NCI-H748 (cell line): ENCODE measurements at regions not wholly inside any gene's neighbourhood (a gene's known extent, or its start where the extent isn't known, plus 50 kb on each side); places are given as distances from the start of the nearest gene placed in this dataset.

ENCODE experiments used
- DNase-seq: peaks from one replicate; lab custom pipeline; 2025; ENCODE audit not compliant: unreplicated experiment; lab: John Stamatoyannopoulos, UW

DNA sequence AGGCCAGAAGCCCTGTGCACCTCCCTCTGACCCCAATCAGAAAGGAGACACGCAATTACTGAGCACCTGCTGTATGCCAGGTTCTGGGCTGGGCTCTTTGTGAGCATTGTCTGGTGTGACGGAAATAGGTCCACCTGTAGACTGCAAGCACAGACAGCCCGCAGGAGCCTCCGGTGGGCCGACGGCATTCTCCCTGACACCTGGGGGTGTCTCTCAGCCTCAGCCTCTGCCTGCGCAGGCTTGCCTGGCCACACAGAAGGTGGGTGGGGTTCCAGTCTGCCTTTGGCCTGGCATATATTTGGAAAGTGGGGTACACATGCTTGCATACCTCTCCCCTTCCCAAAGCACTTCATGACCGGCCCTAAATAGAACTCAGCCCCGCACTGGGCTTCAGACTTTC, 129.3 kb downstream of the BUD13 start:
- no peak for DNase-seq

DNA sequence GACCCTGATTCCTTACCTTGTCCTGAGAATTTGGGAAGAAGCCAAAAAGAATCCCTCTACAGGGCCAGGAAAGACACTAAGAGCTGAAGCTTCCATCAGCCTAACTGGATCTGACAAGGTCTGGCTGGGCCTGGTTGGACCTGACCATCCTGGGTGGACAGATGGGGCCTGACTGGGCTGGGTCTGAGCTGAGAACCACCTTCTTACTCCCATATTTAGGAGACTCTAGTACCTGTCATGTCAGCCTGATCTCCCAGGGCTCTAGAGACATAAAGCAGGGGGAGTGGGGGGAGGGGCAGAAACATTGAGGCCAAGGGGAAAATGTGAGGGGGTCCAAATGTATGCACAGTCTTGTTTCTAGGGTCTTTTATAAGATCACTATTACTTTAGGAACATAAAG, 129.9 kb downstream of the BUD13 start:
- DNase-seq = no peak

DNA sequence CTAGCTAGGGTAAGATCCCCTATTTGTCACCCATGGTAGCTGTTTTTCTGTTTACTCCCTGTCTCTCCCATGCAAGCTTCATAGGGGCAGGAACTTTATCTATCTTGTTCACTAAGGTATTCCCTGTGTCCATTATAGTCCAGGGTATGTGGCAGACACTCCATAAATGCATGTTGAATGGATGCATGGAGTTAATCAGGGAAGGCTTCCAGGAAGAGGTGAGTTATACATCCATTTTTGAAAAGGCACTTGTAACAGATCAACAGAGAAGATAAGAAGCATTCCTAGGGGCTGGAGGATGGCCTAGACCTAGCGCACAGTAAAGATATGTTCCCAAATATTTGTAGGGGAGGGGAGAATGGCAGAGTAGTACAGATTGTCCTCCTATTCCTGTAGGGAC, 130.3 kb downstream of the BUD13 start:
- DNase-seq = no peak

DNA sequence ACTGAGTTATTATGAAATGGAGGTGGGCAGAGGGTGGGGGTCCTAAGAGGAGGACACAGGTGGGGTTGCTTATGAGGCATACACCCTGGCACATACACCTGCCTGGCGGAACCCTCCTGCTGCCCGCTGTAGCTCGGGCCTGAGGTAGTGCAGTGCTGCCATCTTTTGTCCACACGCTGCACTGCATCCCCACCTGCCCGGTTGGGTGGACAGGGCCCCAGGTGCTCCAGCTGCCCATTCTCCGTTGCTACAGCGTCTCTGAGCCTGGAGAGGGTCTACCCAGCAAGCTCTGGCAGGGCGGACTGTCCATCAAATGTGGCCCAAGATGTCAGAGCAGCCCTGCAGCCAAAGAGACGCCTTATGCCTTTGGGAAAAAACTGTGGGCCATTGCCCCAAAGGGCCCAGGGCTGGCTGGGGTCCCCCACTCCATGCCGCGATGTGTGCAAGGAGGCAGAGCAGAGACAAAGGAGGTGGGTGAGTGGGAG, 131.2 kb downstream of the BUD13 start:
- peak; percentile 76 for DNase-seq

DNA sequence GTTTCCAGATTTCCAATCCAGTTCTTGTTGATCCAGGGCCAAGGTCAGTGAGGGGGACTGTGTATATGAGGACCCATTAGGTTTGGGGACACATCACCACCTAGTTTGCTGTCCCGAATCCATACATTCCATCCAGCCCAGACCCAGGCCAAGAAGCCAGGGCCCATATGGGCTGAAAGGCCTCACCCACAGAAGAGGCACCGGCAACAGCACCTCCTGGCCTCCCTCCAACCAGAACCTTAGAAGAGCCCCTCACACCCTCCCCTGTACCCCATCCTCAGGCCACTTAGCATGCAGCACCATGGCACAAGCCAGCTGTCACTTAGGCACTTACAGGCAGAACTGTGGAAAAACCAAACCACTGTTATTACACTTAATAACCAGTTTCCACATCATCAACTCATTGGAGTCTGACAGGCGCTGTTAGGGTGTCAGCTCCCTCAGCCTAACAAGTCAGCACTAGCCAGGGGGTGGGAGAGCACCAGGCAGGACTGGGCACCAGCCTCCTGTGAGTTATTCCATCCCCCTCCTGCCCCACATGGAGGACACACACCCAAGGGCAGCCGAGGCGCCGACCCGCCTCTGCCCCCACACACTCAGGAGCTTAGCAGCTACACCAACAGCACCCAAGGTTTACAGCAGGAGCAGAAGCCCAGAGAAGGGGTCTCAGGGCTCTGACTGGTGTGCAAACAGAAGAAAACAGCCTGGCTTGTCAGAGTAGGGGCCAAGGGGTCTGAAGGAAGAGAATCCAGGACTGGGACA, 132.0 kb downstream of the BUD13 start:
- no peak for DNase-seq

DNA sequence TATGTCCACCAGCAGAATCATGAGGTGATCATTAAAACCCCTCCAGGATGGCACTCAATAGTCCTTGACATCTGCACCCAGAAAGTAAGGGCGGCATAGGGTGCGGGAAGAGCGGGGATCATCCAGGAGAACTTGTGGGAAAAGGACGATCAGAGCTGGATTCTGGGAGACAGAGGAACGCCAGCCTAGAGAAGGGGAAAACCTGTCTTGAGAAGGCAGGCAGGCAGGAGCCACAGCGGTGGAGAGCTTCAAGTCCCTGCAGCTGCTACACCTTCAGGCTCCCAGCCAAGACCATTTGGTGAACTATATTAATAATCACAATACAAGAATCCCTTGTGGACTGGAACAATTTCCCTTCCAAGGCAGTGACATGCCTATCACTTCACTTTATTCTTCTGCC, 134.3 kb downstream of the BUD13 start:
- DNase-seq = no peak

DNA sequence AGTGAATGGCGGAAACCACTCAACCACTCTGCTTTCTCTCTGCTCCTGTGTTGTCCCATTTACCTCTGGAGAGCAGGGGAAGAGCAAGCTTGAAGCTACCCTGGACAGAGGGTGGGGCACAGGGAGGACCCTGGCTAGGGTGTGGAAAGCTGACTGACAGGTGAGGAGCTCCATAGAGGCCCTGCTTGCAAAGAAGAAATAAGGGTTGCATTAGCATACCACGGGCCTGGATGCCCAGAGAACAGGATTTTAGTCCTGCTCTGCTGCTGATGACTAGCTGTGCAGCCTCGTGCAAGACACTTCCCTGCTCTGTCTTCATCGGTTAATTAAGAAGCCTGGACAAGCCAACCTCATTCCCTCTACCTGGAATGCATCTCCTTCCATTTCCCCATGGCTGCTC, 135.0 kb downstream of the BUD13 start:
- peak; percentile 33 for DNase-seq

DNA sequence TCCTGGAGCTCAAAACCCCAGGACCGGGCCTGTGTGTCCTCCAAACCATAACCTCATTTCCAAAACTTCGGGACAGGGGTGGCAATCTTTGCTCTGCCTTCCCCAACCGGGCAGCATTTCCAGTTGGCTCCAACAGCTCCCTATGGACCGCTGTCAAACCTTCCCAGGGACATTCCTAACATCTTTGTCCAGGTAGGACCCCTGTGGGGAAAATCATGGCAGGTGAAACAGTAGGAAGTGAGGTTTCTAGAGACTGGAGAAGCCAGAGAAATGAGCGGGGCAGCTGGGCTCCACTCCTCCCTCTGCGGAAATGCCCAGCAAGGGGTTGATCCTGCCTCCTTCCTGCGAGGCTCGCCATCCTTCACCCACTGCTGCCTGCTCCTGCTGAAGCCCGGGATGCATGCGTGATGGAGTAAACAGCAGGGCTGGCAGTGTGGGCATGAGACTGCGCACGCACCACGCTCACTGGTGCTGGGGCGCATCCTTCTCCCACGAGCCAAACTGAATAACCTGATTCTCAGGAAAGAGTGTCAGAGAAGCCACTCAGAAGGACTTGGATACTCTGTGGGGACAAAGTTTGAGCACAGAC, 136.4 kb downstream of the BUD13 start:
- DNase-seq = no peak

DNA sequence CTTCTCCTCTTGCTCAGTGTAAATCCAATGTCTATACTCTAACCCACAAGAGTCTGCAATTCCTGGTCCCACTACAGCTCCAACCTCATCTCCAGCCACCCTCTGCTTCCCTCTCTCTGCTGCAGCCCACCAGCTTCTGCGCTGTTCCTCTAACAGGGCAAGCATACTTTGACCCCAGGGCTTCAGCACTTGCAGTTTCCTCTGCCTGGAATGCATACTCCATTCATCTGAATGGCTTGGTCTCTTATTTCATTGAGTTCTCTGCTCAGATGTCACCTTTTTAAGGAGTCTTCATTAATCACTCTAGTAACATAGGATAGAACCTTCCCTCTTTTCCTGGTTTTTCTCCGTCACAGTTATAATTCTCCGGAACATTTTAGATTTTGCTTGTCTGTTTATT, 141.6 kb downstream of the BUD13 start:
- DNase-seq = no peak

DNA sequence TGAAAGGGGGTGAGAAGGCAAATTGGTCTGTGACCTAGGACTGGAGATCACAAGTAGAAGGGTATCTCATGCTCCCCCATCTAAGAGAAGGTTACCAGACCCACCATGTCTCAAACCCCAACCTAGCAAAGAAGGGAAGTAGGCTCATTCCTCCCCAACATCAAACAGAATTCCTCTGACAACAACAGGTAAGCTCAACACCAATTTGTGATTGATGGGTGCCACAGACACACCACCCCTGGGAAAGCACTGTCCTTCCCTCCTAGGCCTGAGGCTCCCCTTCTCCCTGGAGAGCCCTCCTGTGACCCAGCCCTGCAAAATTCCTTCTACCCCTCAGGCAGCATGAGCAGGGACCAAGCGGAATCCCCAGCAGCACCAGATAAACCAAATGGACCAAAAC, 154.3 kb downstream of the BUD13 start:
- no peak for DNase-seq

DNA sequence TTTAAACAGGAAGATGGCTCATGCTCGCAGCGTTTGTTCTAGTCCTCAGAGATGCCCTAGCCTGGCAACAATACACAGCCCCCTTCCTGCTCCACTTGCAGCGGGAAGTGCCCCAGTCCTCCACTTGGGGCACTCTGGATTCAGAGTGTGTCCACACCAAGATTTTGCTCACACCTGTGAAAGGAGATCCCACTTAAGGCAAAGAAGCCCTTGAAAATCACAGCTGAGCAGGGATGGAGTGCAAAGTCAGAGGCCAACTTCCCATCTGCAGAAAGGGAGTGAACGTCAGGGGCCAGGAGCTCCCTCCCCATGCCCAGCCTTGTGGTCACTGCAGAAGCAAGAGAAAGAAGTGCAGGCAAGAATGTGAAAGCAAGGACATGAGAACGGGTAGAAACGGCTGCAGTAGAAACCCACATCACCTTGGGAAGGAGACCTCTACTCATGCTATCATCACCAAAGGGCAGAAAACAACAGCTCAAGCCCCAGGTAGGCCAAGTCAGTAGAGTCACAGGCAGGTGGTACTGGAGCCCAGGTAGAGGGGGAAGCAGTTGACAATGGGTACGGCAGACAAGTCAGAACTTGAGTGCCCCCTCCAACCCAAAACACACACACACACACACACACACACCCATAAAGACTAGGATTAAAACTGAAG, 157.4 kb downstream of the BUD13 start:
- DNase-seq = no peak

DNA sequence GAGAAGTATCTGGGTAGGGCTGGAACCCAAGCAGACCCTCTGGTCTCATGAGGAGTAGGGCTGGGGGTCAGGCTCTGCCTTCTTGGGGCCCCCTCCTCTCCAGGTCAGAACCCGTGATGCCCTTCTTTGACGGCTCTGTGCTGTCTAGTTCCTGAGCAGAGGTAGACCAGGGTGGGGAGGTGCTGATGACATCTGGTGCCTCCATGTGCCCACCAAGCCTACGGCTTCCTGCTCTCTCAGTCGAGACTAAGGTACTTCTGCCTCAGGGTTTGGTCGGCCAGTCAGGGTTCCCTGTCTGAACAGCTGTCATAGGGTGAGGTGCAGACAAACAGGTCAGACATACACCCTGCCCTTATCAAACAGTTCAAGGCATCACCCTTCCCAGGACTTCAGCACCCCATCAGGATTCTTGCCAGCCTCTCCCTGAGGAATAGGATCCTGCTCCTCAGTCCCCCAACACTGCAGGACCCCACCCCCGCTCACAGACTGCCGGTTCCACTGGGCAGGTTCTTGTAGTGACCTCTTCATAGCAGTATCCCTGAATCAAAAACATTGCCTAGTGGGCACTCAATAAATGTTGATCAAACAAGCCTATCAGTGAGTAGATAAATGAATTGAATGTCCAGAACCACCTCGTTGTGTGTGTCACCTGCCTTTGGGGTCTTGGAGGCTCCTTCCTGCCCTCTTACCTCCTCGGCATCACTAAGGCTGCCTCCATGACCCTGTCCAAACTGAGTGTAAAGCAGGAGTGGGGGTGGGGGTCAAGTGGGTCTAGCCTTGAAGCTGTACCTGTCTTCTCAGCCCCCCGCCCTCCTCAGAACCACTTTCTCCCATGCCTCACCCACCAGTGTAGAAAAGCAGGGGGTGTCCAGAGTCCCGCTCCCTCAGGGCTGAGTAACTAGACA, 158.2 kb downstream of the BUD13 start:
- DNase-seq = no peak

DNA sequence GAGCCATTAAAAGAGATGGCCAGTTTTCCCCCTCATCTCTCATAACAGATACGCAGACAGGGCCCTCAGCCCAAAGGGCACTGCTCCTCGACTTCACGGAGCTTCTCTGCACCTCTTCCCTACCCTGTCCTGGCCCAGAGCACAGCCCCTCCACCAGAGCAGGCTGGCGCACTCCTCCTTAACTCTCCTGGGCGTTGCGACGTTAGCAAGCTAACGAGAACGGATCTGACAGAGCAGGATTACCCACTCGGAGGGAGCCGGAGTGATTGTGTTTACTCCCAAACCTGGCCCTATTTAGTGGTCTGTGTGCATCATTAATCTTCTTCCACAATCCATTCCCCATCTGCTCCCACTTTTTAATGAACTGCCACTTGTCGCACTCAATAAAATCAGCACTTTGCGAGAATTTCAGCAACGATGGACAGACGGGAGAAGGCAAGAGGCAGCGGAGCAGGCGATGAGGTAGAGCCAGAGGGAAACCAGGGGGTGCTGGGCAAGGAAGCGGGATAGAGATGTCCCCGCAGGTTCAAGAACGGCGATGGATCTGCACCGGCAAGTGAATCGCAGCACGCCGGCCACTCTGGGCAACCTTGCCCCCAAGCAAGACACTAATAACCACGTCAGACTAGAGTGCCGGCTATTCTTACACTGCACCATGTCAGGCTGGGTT, 159.4 kb downstream of the BUD13 start:
- DNase-seq = no peak

DNA sequence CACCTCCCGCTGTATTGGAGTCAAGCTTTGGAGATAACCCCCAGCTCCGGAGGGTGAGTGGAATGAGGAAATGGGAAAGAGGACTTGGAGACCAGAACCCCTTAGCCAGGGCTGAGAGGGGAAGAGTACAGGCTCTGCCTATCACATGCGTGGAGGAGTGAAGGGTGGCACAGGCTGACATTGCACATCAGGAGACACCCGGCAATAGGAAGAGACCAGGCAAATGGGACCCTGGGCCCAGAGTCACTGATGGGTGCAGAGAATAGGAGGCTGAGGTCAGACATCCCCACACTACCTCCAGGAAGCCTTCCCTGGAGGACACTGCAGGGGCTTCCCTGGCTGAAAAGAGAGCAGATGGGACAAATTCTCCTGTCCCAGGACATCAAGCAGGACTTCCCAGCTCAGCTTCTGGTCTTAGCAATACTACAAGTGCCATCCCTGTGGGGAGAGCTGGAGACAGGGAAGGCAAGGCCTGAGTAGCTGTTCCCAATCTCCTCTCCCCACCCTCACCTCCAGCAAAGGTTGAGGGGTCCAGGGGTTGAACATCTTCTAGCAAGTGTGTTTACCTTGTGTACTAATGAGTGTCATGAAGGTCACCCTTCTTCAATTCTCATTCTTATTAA, 160.7 kb downstream of the BUD13 start:
- DNase-seq = no peak

DNA sequence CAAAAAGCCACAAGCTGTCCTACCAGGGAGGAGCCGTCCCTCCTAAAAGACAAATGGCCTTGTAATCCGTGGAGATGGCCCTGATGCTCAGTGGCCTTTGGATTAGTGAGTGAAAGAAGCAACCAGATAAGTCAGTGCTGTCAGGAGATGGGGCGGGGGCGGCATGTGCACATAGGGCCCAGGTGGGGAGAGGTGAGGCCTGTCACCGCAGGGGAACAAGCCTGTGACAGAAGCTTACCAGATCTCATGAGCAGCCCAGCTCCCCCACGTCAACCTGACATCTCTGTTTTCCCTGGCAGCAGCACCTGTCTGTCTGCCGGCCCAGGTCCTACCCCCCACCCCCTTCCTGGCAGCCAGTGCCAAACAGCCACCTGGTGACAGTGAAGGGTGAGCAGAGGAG, 162.6 kb downstream of the BUD13 start:
- DNase-seq = no peak

DNA sequence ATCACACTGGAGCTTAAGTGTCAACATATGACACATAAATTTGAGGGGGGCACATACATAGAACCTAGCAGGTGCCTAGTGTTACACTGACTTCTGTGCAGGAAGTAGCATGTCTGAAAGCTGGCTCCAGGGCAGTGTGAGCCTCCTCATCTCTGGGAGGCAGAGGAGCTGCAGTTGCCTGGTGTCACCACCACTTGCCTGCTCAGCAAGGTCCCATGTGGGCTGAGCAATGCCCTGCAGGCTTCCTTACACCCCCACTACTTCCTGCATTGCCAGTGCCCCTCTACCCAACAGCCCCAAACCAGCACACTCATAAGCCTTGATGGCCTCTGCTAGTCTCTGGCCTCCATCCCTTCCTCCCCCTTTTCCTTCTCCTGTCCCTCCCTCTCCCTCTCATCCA, 165.8 kb downstream of the BUD13 start:
- no peak for DNase-seq

DNA sequence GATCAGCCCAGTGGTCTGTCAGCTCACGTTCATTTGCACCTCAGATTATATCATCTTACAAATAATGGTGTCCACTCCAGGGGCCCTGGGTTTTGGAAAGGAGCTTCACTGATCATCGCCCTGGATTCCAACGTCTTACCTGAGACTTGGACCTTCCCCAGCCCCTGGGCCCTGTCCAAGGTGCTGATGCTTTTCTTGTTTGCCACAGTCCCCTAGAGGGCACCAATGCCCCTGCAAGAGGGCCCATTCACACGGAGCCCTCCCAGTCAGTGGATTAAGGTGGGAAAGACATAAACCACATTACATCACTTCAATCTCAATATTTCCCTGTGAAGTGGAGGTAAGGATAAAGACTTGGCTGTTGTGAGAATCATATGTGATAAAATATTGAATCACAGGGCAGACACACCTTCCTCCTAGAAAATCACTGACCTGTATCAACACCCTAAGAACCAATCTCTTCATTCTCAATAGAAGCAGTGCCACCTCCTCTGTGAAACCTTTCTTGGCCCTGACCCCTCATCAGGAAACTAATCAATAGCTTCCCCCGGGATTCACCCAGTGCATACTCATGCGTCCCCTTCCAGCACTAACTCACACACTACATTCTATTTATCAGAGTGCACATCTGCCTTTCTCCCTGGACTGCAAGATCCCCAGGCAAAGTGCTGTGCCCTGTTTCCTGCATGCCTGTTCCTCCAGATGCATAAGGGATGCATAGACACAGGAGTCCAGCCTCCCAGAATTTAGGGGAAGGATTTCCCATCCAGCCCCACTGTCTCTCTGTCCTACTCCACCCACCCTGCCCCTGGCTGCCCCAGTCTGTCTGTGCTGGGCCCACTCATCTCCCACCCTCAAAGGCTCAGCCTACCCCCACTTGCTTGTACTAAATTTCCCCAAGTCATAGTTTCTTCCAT, 167.0 kb downstream of the BUD13 start:
- DNase-seq = no peak

DNA sequence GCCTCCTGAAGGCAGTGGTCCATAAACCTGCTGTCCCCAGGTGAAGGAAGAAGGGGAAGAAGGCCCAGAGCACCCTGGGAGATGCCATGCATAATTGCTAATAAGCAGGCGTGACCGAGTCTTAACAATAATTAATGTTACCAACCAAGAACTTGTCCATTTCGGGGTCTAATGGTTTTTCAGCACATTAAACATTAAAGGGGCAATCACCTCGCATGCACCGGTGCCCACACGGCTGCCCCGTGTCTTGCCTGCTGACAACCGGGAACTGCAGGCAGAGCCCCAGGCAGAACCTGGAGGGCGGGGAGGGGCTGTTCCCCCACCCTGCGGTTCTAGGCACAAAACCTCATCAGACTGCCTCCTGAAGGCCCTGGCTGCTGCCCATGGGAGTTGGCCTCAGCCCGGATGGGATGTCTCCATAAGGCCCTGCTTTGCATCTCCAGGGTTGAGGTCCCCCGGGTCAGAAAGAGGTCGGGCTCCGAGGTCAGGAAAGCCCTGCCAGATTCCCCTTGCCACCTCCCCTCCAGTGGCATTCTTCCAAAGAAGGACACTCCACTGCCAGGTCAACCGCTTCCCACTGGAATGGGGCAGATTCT, 169.0 kb downstream of the BUD13 start:
- no peak for DNase-seq

DNA sequence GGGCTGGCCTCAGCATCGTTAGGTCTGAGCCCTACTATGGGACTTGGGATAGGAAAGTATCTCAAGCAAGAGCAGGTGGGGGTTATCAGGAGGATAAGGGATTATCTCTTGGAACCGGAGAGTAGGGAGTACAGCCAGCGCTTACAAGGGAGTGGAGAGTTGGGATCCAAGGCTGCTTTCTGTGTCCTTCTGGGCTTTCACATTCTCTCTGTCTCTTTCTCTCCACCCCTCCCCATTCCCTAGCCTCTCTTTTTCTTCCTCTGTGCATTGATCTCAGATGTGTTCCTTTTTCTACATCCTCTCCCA, 170.2 kb downstream of the BUD13 start:
- DNase-seq = no peak
